ENCODE measurements at regions not wholly inside any gene's neighbourhood (a gene's known extent, or its start where the extent isn't known, plus 50 kb on each side); places are given as distances from the start of the nearest gene placed in this dataset.

- DNase-seq: no peak
- Histone ChIP-seq H3K9me3 (replicated peaks) (no peaks in the 10 kb centered on the region), H3K27me3 (ENCODE audit: low read depth) (peaks cover 22% of the 10 kb centered on the region), H3K4me1 (no peaks in the 10 kb centered on the region), H3K27ac (replicated peaks) (no peak overlapping the region), H3K4me3 (no peak overlapping the region), H3K36me3 (no peaks in the 10 kb centered on the region)
- TF ChIP-seq, protein P1, sequence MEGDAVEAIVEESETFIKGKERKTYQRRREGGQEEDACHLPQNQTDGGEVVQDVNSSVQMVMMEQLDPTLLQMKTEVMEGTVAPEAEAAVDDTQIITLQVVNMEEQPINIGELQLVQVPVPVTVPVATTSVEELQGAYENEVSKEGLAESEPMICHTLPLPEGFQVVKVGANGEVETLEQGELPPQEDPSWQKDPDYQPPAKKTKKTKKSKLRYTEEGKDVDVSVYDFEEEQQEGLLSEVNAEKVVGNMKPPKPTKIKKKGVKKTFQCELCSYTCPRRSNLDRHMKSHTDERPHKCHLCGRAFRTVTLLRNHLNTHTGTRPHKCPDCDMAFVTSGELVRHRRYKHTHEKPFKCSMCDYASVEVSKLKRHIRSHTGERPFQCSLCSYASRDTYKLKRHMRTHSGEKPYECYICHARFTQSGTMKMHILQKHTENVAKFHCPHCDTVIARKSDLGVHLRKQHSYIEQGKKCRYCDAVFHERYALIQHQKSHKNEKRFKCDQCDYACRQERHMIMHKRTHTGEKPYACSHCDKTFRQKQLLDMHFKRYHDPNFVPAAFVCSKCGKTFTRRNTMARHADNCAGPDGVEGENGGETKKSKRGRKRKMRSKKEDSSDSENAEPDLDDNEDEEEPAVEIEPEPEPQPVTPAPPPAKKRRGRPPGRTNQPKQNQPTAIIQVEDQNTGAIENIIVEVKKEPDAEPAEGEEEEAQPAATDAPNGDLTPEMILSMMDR (IDR thresholded peaks at IDR 0.05; ENCODE audit: borderline replicate concordance): no peak
- intact Hi-C loops (cut with micrococcal nuclease): no loop called here
Measured at GRCh38 chr6:27052731-27053082, 194.8 kb upstream of the PRSS16 start.

- TF ChIP-seq, protein P1 (IDR thresholded peaks at IDR 0.05; ENCODE audit: borderline replicate concordance): no peak
- Histone ChIP-seq H3K4me3 (no peak overlapping the region), H3K36me3 (no peaks in the 10 kb centered on the region), H3K27ac (replicated peaks) (no peak overlapping the region), H3K27me3 (ENCODE audit: low read depth) (peaks cover 22% of the 10 kb centered on the region), H3K4me1 (no peaks in the 10 kb centered on the region), H3K9me3 (replicated peaks) (no peaks in the 10 kb centered on the region)
- no peak for DNase-seq
- intact Hi-C loops (cut with micrococcal nuclease): no loop called here
Measured at GRCh38 chr6:27053738-27054137, 193.8 kb upstream of the PRSS16 start.

DNA sequence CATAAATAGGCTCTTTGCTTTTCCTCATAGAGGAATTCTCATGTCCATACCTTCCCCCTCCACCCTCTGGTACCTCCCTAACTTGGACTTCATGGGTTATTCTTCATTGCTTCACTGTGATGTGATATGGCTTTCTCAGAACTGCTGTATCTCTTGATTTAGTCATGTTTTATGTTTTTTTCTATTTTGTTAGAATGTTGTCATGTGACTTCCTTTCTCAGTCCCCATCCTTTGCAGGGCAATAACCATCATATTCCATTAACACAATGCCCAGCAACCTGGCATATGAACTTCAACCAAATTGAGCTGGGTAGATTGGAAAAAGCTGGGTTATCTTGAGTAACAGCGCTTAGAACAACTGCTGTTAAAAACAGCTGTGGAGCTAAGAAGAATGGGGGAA is 190.9 kb upstream of the PRSS16 start:
- TF ChIP-seq, protein P1 (IDR thresholded peaks at IDR 0.05; ENCODE audit: borderline replicate concordance): no peak
- DNase-seq: no peak
- H3K4me3 ChIP-seq: no peak overlapping the region
- H3K4me1 ChIP-seq: no peaks in the 10 kb centered on the region
- H3K27me3 ChIP-seq (ENCODE audit: low read depth): peaks cover 22% of the 10 kb centered on the region
- H3K9me3 ChIP-seq (replicated peaks): no peaks in the 10 kb centered on the region
- no peak overlapping the region for H3K27ac ChIP-seq (replicated peaks)
- intact Hi-C loops (cut with micrococcal nuclease): no loop called here
- H3K36me3 ChIP-seq: no peaks in the 10 kb centered on the region

- no peak for DNase-seq
- Histone ChIP-seq H3K36me3 (no peaks in the 10 kb centered on the region), H3K4me3 (no peak overlapping the region), H3K9me3 (replicated peaks) (no peaks in the 10 kb centered on the region), H3K27me3 (ENCODE audit: low read depth) (peaks cover 16% of the 10 kb centered on the region), H3K27ac (replicated peaks) (no peak overlapping the region), H3K4me1 (no peaks in the 10 kb centered on the region)
- intact Hi-C loops (cut with micrococcal nuclease): no loop called here
- TF ChIP-seq, protein P1 (IDR thresholded peaks at IDR 0.05; ENCODE audit: borderline replicate concordance): no peak
Measured at GRCh38 chr6:27059621-27060425, 187.7 kb upstream of the PRSS16 start.

GRCh38 chr6:27061235-27061993 is 186.1 kb upstream of the PRSS16 start:
- Histone ChIP-seq H3K4me3 (no peak overlapping the region), H3K27me3 (ENCODE audit: low read depth) (peaks cover 21% of the 10 kb centered on the region), H3K27ac (replicated peaks) (no peak overlapping the region), H3K4me1 (no peaks in the 10 kb centered on the region), H3K9me3 (replicated peaks) (no peaks in the 10 kb centered on the region), H3K36me3 (no peaks in the 10 kb centered on the region)
- no peak for DNase-seq
- TF ChIP-seq, protein P1 (IDR thresholded peaks at IDR 0.05; ENCODE audit: borderline replicate concordance): no peak
- intact Hi-C loops (cut with micrococcal nuclease): no loop called here
